ENCODE measurements at regions not wholly inside any gene's neighbourhood (a gene's known extent, or its start where the extent isn't known, plus 50 kb on each side); places are given as distances from the start of the nearest gene placed in this dataset.

DNA sequence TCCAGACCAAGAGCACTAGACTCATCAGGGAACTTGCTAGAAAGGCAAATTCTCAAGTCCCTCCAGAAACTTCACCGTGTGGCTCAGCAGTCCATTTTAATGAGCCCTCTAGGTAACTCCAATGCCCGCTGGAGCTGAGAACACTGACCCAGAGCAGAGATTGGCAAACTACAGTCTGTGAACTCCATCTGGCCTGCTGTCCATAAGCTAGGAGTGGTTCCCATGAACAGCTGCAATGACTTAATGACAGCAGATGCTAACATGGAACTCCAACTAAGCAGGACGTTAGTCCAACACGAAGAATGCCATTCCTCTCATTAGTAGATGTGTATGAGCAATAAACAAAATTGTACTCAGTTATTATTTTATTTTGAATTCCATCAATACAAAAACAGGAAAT, 371.9 kb downstream of the STK39 start:
- WGBS, result 92% methylated on average over 4 of the region's 4 CpGs
- TF ChIP-seq POLR2A (IDR thresholded peaks at IDR 0.05) (no peak), POLR2AphosphoS5 (IDR thresholded peaks at IDR 0.05) (no peak)
- TF ChIP-seq, protein P1, sequence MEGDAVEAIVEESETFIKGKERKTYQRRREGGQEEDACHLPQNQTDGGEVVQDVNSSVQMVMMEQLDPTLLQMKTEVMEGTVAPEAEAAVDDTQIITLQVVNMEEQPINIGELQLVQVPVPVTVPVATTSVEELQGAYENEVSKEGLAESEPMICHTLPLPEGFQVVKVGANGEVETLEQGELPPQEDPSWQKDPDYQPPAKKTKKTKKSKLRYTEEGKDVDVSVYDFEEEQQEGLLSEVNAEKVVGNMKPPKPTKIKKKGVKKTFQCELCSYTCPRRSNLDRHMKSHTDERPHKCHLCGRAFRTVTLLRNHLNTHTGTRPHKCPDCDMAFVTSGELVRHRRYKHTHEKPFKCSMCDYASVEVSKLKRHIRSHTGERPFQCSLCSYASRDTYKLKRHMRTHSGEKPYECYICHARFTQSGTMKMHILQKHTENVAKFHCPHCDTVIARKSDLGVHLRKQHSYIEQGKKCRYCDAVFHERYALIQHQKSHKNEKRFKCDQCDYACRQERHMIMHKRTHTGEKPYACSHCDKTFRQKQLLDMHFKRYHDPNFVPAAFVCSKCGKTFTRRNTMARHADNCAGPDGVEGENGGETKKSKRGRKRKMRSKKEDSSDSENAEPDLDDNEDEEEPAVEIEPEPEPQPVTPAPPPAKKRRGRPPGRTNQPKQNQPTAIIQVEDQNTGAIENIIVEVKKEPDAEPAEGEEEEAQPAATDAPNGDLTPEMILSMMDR (IDR thresholded peaks at IDR 0.05), result no peak

GRCh38 chr2:167874812-167875211, 372.6 kb downstream of the STK39 start:
- DNase-seq (ENCODE audit: low spot score), result no peak
- WGBS, result 94% methylated on average over 4 of the region's 4 CpGs
- intact Hi-C loops (cut with DNase I), result no loop called here

More for the DNA sequence above, 371.9 kb downstream of the STK39 start:
- no peaks in the 10 kb centered on the region for H3K9me3 ChIP-seq
- no peaks in the 10 kb centered on the region for H3K27me3 ChIP-seq (replicated peaks; ENCODE audit: insufficient read depth)
- H3K4me1 ChIP-seq (replicated peaks), result no peaks in the 10 kb centered on the region
- no peak overlapping the region for H3K4me3 ChIP-seq
- no peak overlapping the region for H3K27ac ChIP-seq
- DNase-seq (ENCODE audit: low spot score), result no peak
- intact Hi-C loops (cut with DNase I), result no loop called here
- H3K36me3 ChIP-seq, result no peaks in the 10 kb centered on the region

DNA sequence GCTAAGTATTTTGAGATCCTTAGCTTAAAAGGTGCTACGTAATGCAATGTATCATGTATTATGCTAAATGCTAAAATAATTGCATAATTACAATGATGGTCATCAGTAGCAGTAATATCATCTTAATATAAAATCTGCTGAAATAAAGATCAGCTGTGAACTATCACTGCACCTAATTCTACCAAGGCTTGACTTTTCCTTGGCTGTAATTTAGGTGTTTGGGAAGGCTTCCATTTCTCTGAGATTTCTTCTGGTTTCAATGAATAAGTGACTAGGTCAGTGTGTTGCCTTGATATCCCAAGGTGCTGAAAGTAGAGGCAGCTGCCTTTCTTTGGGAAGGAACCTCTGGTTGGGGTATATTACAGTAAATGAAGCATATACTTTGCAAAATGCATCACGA, 376.1 kb downstream of the STK39 start:
- H3K36me3 ChIP-seq, result no peaks in the 10 kb centered on the region
- 93% methylated on average over 2 of the region's 2 CpGs for WGBS
- no peaks in the 10 kb centered on the region for H3K4me1 ChIP-seq (replicated peaks)
- no peaks in the 10 kb centered on the region for H3K27me3 ChIP-seq (replicated peaks; ENCODE audit: insufficient read depth)
- no peak overlapping the region for H3K27ac ChIP-seq
- intact Hi-C loops (cut with DNase I), result no loop called here
- TF ChIP-seq, protein P1 (IDR thresholded peaks at IDR 0.05), result no peak
- no peak for TF ChIP-seq POLR2AphosphoS5 (IDR thresholded peaks at IDR 0.05)
- no peak for TF ChIP-seq POLR2A (IDR thresholded peaks at IDR 0.05)
- no peak overlapping the region for H3K4me3 ChIP-seq
- H3K9me3 ChIP-seq, result no peaks in the 10 kb centered on the region
- no peak for DNase-seq (ENCODE audit: low spot score)

More at GRCh38 chr2:167874812-167875211, 372.6 kb downstream of the STK39 start:
- Histone ChIP-seq H3K36me3 (no peaks in the 10 kb centered on the region), H3K4me3 (no peak overlapping the region), H3K27me3 (replicated peaks; ENCODE audit: insufficient read depth) (no peaks in the 10 kb centered on the region), H3K4me1 (replicated peaks) (no peaks in the 10 kb centered on the region), H3K9me3 (no peaks in the 10 kb centered on the region), H3K27ac (no peak overlapping the region)
- TF ChIP-seq POLR2AphosphoS5 (IDR thresholded peaks at IDR 0.05) (no peak), POLR2A (IDR thresholded peaks at IDR 0.05) (no peak)
- TF ChIP-seq, protein P1 (IDR thresholded peaks at IDR 0.05), result no peak

- intact Hi-C loops (cut with DNase I), result no loop called here
- DNase-seq (ENCODE audit: low spot score), result no peak
- H3K9me3 ChIP-seq, result no peaks in the 10 kb centered on the region
Measured at GRCh38 chr2:167869200-167869599, 378.2 kb downstream of the STK39 start.

DNA sequence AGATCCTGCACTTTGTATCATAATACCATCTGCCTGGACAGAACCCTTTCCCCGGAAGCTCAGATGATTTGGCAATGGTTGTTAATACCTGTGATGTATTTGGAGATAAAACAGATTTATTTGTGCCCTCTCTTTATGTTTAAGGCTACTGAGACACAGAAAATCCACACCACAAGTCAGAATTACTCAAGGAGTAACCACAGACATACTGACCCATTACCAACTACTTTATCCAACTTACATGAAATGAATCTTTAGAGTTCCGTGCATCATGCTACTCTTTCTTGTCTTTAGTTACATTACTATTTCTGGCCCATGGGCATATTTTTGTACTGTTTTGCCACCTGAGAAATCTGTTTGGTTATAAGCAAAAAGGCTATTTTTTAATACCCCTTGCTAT, 384.0 kb downstream of the STK39 start:
- Histone ChIP-seq H3K27me3 (replicated peaks; ENCODE audit: insufficient read depth) (no peaks in the 10 kb centered on the region), H3K27ac (no peak overlapping the region), H3K36me3 (no peaks in the 10 kb centered on the region), H3K4me1 (replicated peaks) (no peaks in the 10 kb centered on the region), H3K9me3 (no peaks in the 10 kb centered on the region), H3K4me3 (no peak overlapping the region)
- TF ChIP-seq, protein P1 (IDR thresholded peaks at IDR 0.05), result no peak
- no peak for TF ChIP-seq POLR2A (IDR thresholded peaks at IDR 0.05)
- no peak for TF ChIP-seq POLR2AphosphoS5 (IDR thresholded peaks at IDR 0.05)
- intact Hi-C loops (cut with DNase I), result no loop called here
- 91% methylated on average over 2 of the region's 2 CpGs for WGBS
- no peak for DNase-seq (ENCODE audit: low spot score)

More at GRCh38 chr2:167869200-167869599, 378.2 kb downstream of the STK39 start:
- H3K36me3 ChIP-seq, result no peaks in the 10 kb centered on the region
- H3K27ac ChIP-seq, result no peak overlapping the region
- TF ChIP-seq, protein P1 (IDR thresholded peaks at IDR 0.05), result no peak
- TF ChIP-seq POLR2AphosphoS5 (IDR thresholded peaks at IDR 0.05) (no peak), POLR2A (IDR thresholded peaks at IDR 0.05) (no peak)
- 82% methylated on average over 6 of the region's 6 CpGs for WGBS
- H3K4me3 ChIP-seq, result no peak overlapping the region
- H3K27me3 ChIP-seq (replicated peaks; ENCODE audit: insufficient read depth), result no peaks in the 10 kb centered on the region
- H3K4me1 ChIP-seq (replicated peaks), result no peaks in the 10 kb centered on the region
